H1 (cell line): ENCODE measurements at regions not wholly inside any gene's neighbourhood (a gene's known extent, or its start where the extent isn't known, plus 50 kb on each side); places are given as distances from the start of the nearest gene placed in this dataset.
A peak's percentile ranks its signal among the peaks of the same experiment; 100 is the strongest.

Experiments used
- CTCF ChIA-PET: fragments of 300-600 bp; sonication (Branson Sonifier 250); formaldehyde crosslinking; loops from one replicate; lab custom pipeline; 2021; ENCODE audit not compliant: partially characterized antibody; lab: Charles Lee
- POLR2A ChIA-PET: fragments of 300-600 bp; sonication (Branson Sonifier 250); formaldehyde crosslinking; loops from one replicate; lab custom pipeline; 2021; ENCODE audit warnings: inconsistent platforms; ENCODE audit not compliant: partially characterized antibody; lab: Charles Lee
- DNase-seq, 2 experiments: peaks; one replicate each; pipeline versions ENCODE4 v3.0.0 to v3.0.0-alpha.2; 2010 to 2022; ENCODE audit warnings: low spot score in 2 of 2, low read depth in 1 of 2, mixed read lengths in 1 of 2
- FAIRE-seq: peaks from 2 replicates; lab custom pipeline; 2011; peaks lifted over from hg19 to GRCh38; lab: Jason Lieb, UNC
- H2AFZ ChIP-seq: 2 replicates; pipeline ENCODE4 v1.8.1; 2012; ENCODE audit warnings: low read length, inconsistent platforms
- H2AK5ac ChIP-seq: 2 replicates; pipeline ENCODE4 v1.6.1; 2013; ENCODE audit warnings: low read depth, low read length
- H2BK120ac ChIP-seq: replicated peaks from 2 replicates; pipeline ENCODE3; 2013; ENCODE audit warnings: low read depth, low read length, inconsistent platforms
- H2BK12ac ChIP-seq: 2 replicates; pipeline ENCODE4 v1.6.1; 2013; ENCODE audit warnings: low read depth, low read length
- H2BK15ac ChIP-seq: 2 replicates; pipeline ENCODE4 v1.6.1; 2013; ENCODE audit warnings: low read length
- H2BK20ac ChIP-seq: 2 replicates; pipeline ENCODE4 v1.6.1; 2013; ENCODE audit warnings: low read length
- H2BK5ac ChIP-seq: 2 replicates; pipeline ENCODE4 v1.6.1; 2013; ENCODE audit warnings: low read depth, low read length
- H3K14ac ChIP-seq: 2 replicates; pipeline ENCODE4 v1.6.1; 2013; ENCODE audit warnings: inconsistent platforms; ENCODE audit not compliant: insufficient read length
- H3K18ac ChIP-seq: 2 replicates; pipeline ENCODE4 v1.6.1; 2013; ENCODE audit warnings: low read length; ENCODE audit errors: extremely low read depth
- H3K23ac ChIP-seq: 2 replicates; pipeline ENCODE4 v1.6.1; 2013; ENCODE audit warnings: inconsistent platforms; ENCODE audit not compliant: insufficient read length
- H3K23me2 ChIP-seq: 2 replicates; pipeline ENCODE4 v1.6.1; 2013; ENCODE audit warnings: low read depth, low read length
- H3K27ac ChIP-seq: 2 replicates; pipeline ENCODE4 v1.6.1; 2011; ENCODE audit warnings: low read depth, low read length, inconsistent platforms
- H3K27me3 ChIP-seq, 4 experiments: replicated peaks in 1 of 4; 1 replicate in 1 of 4; 2 replicates in 3 of 4; pipeline versions ENCODE4 v1.6.1 to v1.8.1; 2011 to 2013; ENCODE audit warnings: low read length in 3 of 4, mild to moderate bottlenecking in 3 of 4, inconsistent platforms in 2 of 4, mixed read lengths in 2 of 4, moderate library complexity in 1 of 4; ENCODE audit not compliant: control insufficient read depth in 3 of 4, insufficient read depth in 3 of 4; ENCODE audit errors: extremely low read depth in 1 of 4
- H3K36me3 ChIP-seq, 4 experiments: 2 replicates each; pipeline versions ENCODE4 v1.6.1 to v1.8.1; 2011 to 2013; ENCODE audit warnings: mild to moderate bottlenecking in 4 of 4, low read length in 3 of 4, moderate library complexity in 2 of 4, control low read depth in 1 of 4, inconsistent platforms in 1 of 4; ENCODE audit not compliant: insufficient read depth in 4 of 4, control insufficient read depth in 2 of 4
- H3K4ac ChIP-seq: replicated peaks from 2 replicates; pipeline ENCODE3; 2013; ENCODE audit warnings: low read length, low read depth, mixed read lengths, inconsistent platforms; ENCODE audit not compliant: insufficient read length
- H3K4me1 ChIP-seq, 4 experiments: replicated peaks in 1 of 4; 1 replicate in 1 of 4; 2 replicates in 3 of 4; pipeline versions ENCODE4 v1.6.1 to v1.8.1; 2011 to 2013; ENCODE audit warnings: low read length in 3 of 4, inconsistent platforms in 2 of 4, mixed read lengths in 1 of 4; ENCODE audit not compliant: insufficient read depth in 4 of 4, control insufficient read depth in 3 of 4
- H3K4me2 ChIP-seq, 2 experiments: 2 replicates each; pipeline versions ENCODE4 v1.6.1 to v1.8.1; 2011 to 2013; ENCODE audit warnings: low read depth in 2 of 2, low read length in 2 of 2, control low read depth in 1 of 2, inconsistent platforms in 1 of 2, mild to moderate bottlenecking in 1 of 2; ENCODE audit not compliant: insufficient read depth in 1 of 2
- H3K4me3 ChIP-seq, 4 experiments: fragments of 200-600, 300-600 bp in 1 of 4; sonication (generic), shearing (Covaris generic), sonication (Bioruptor Twin) in 1 of 4; 2 replicates each; pipeline versions ENCODE4 v1.5.1 to v1.8.1; 2011 to 2016; ENCODE audit warnings: low read length in 4 of 4, low read depth in 3 of 4, control low read depth in 2 of 4, inconsistent platforms in 2 of 4, mild to moderate bottlenecking in 2 of 4, mixed read lengths in 1 of 4, moderate library complexity in 1 of 4; ENCODE audit not compliant: insufficient read depth in 2 of 4; ENCODE audit errors: extremely low read depth in 1 of 4
- H3K56ac ChIP-seq: replicated peaks from 2 replicates; pipeline ENCODE3; 2013; ENCODE audit warnings: low read depth, mild to moderate bottlenecking, mixed read lengths, low read length, inconsistent platforms; ENCODE audit not compliant: insufficient read length
- H3K79me1 ChIP-seq: 2 replicates; pipeline ENCODE4 v1.6.1; 2013; ENCODE audit warnings: low read depth, low read length, control low read depth
- H3K79me2 ChIP-seq, 2 experiments: 2 replicates each; pipeline versions ENCODE4 v1.6.1 to v1.8.1; 2012 to 2013; ENCODE audit warnings: low read length in 2 of 2, mild to moderate bottlenecking in 2 of 2, inconsistent platforms in 1 of 2; ENCODE audit not compliant: insufficient read depth in 2 of 2, control insufficient read depth in 1 of 2
- H3K9ac ChIP-seq, 4 experiments: replicated peaks in 1 of 4; 1 replicate in 1 of 4; 2 replicates in 3 of 4; pipeline versions ENCODE4 v1.6.1 to v1.8.1; 2011 to 2013; ENCODE audit warnings: low read depth in 3 of 4, low read length in 3 of 4, control low read depth in 2 of 4, mild to moderate bottlenecking in 2 of 4, moderate library complexity in 2 of 4, inconsistent platforms in 1 of 4; ENCODE audit errors: extremely low read depth in 1 of 4
- H3K9me3 ChIP-seq, 2 experiments: 2 replicates each; pipeline versions ENCODE4 v1.6.1 to v1.8.1; 2012 to 2013; ENCODE audit warnings: mild to moderate bottlenecking in 2 of 2, moderate library complexity in 2 of 2, control low read depth in 1 of 2, inconsistent platforms in 1 of 2, low read depth in 1 of 2, low read length in 1 of 2, mixed read lengths in 1 of 2; ENCODE audit not compliant: insufficient read depth in 2 of 2
- H4K20me1 ChIP-seq, 2 experiments: replicated peaks in 1 of 2; 2 replicates each; pipeline versions ENCODE3 to v1.8.1; 2011 to 2013; ENCODE audit warnings: inconsistent platforms in 2 of 2, low read length in 2 of 2, mild to moderate bottlenecking in 1 of 2; ENCODE audit not compliant: insufficient read depth in 2 of 2, control insufficient read depth in 1 of 2
- H4K5ac ChIP-seq: 2 replicates; pipeline ENCODE4 v1.6.1; 2013; ENCODE audit warnings: low read length, low read depth, mixed read lengths, inconsistent platforms; ENCODE audit not compliant: insufficient read length
- H4K8ac ChIP-seq: 2 replicates; pipeline ENCODE4 v1.8.0; 2013; ENCODE audit warnings: mild to moderate bottlenecking, moderate library complexity, low read length, inconsistent platforms; ENCODE audit not compliant: insufficient read depth; ENCODE audit errors: extremely low read depth
- H4K91ac ChIP-seq: replicated peaks from 2 replicates; pipeline ENCODE3; 2013; ENCODE audit warnings: low read length, mixed read lengths, inconsistent platforms; ENCODE audit not compliant: insufficient read length
- POLR2AphosphoS5 ChIP-seq: IDR thresholded peaks from 2 replicates; pipeline ENCODE4 v1.6.1; 2011; ENCODE audit warnings: low read depth, low read length
- SIN3A ChIP-seq, 2 experiments: IDR thresholded peaks in 1 of 2; conservative IDR thresholded peaks in 1 of 2; 2 replicates each; pipeline ENCODE4 v1.6.1; 2011 to 2012; ENCODE audit warnings: low read length in 2 of 2, improper control_type of control experiment in 1 of 2, low read depth in 1 of 2, mild to moderate bottlenecking in 1 of 2
- WGBS, 2 experiments: shearing (Covaris generic) in 1 of 2; methylation state at CpG; one replicate each; pipeline versions ENCODE4 v1.1.6 to v1.1.7; 2013 to 2015; ENCODE audit warnings: low lambda C conversion rate in 2 of 2, mixed read lengths in 2 of 2, inconsistent platforms in 1 of 2, low coverage in 1 of 2, missing lambda C conversion rate in 1 of 2; ENCODE audit not compliant: insufficient replicate concordance in 2 of 2, insufficient coverage in 1 of 2, insufficient read length in 1 of 2; ENCODE audit errors: extremely low coverage in 1 of 2, missing lambda C conversion rate in 1 of 2; 5-methylcytosine and 5-hydroxymethylcytosine counted together

- H4K5ac ChIP-seq = no peak overlapping the region
- H3K18ac ChIP-seq = no peak overlapping the region
- no peaks in the 10 kb centered on the region for H3K23me2 ChIP-seq
- CTCF ChIA-PET = interaction anchor here (1.2 kb wide), 1 partner anchor 359 kb away, joined by 3 read pairs; no protein-coding TSS in a partner anchor
- H4K8ac ChIP-seq = no peak overlapping the region
- H3K14ac ChIP-seq = no peak overlapping the region
- POLR2A ChIA-PET = no interaction called here
- DNase-seq (no peak), FAIRE-seq (no peak)
- H2BK15ac ChIP-seq = no peak overlapping the region
- no peak overlapping the region for H2BK5ac ChIP-seq
- no peak overlapping the region for H3K4me2 ChIP-seq
- no peak overlapping the region for H2AK5ac ChIP-seq
- H3K36me3 ChIP-seq = no peaks in the 10 kb centered on the region
- no peak overlapping the region for H2BK120ac ChIP-seq
- no peak overlapping the region for H3K4ac ChIP-seq
- no peaks in the 10 kb centered on the region for H3K9me3 ChIP-seq
- H3K4me3 ChIP-seq = no peak overlapping the region
- H3K27me3 ChIP-seq = no peaks in the 10 kb centered on the region
- H4K91ac ChIP-seq = no peak overlapping the region
- H3K56ac ChIP-seq = no peak overlapping the region
- WGBS, 2 experiments = 78% methylated on average over 5 of the region's 5 CpGs; no CpG with 5 or more reads in 1 of the 2 experiments
- no peak overlapping the region; the same call in 1 of the 2 replicates for H2AFZ ChIP-seq
- H3K4me1 ChIP-seq = peaks cover 0 to 3% (median under 1%) of the 10 kb centered on the region in 4 experiments; a peak in 2 of 7 replicates
- no peaks in the 10 kb centered on the region for H3K79me2 ChIP-seq
- no peak overlapping the region for H2BK20ac ChIP-seq
- H3K9ac ChIP-seq = peak overlapping the region in 1 of 4 experiments; percentile 49; a peak in 1 of 7 replicates
- H2BK12ac ChIP-seq = no peak overlapping the region
- TF ChIP-seq POLR2AphosphoS5 (no peak), SIN3A (conservative IDR thresholded peaks at IDR 0.05 in 1 of 2, IDR thresholded peaks at IDR 0.05 in 1 of 2; ENCODE audit: low read depth in 1 of 2, low read length in 2 of 2) (no peak)
- TF ChIP-seq, all 59 proteins: peak for 0
- Histone ChIP-seq H4K20me1 (no peaks in the 10 kb centered on the region), H3K79me1 (no peaks in the 10 kb centered on the region), H3K27ac (no peak overlapping the region), H3K23ac (no peak overlapping the region)
Observed at GRCh38 chr3:182252802-182253201, 540.5 kb upstream of the ATP11B start.
